ENCODE measurements at regions not wholly inside any gene's neighbourhood (a gene's known extent, or its start where the extent isn't known, plus 50 kb on each side); places are given as distances from the start of the nearest gene placed in this dataset.

GRCh38 chr3:34000301-34000700, 201.9 kb downstream of the PDCD6IP start:
- H3K4me3 Mint-ChIP-seq (ENCODE audit: unreplicated experiment): no peak overlapping the region
- H3K4me1 ChIP-seq: peaks cover 24% of the 10 kb centered on the region
- no peak for DNase-seq
- no peak overlapping the region for H3K4me3 ChIP-seq (ENCODE audit: low read depth, low read length)
- peaks cover 6% of the 10 kb centered on the region for H3K9me3 ChIP-seq
- ChIA-PET CTCF (interaction anchor here (1.2 to 1.3 kb wide), 2 partner anchors 15 to 20 kb away, joined by 4 to 5 read pairs; no protein-coding TSS in a partner anchor), POLR2A (interaction anchor here (1.7 kb wide), 1 partner anchor 11 kb away, joined by 5 read pairs; no protein-coding TSS in a partner anchor)
- no peaks in the 10 kb centered on the region for H3K36me3 ChIP-seq (ENCODE audit: control insufficient read depth, insufficient read depth, low read length)
- H3K36me3 Mint-ChIP-seq (ENCODE audit: insufficient read depth, unreplicated experiment): no peaks in the 10 kb centered on the region
- BruUV-seq (replicated peaks): no TSS peak
- no peaks in the 10 kb centered on the region for H3K27me3 Mint-ChIP-seq (ENCODE audit: insufficient read depth, unreplicated experiment)
- H3K27me3 ChIP-seq (replicated peaks; ENCODE audit: control insufficient read depth, insufficient read depth, low read length): no peaks in the 10 kb centered on the region
- H3K27ac Mint-ChIP-seq (ENCODE audit: unreplicated experiment): peak overlapping the region; percentile 71
- TF ChIP-seq CTCF (IDR thresholded peaks at IDR 0.05; ENCODE audit: insufficient read depth in 1 of 2, low read depth in 1 of 2, low read length in 1 of 2, severe bottlenecking in 1 of 2, unreplicated experiment in 1 of 2): no peak
- intact Hi-C loops (cut with micrococcal nuclease; ENCODE audit: unreplicated experiment): no loop called here
- peaks cover 9% of the 10 kb centered on the region for H3K9me3 Mint-ChIP-seq (ENCODE audit: unreplicated experiment)
- H3K4me1 Mint-ChIP-seq (ENCODE audit: low read depth, unreplicated experiment): peaks cover 23% of the 10 kb centered on the region

- Histone ChIP-seq H3K27me3 (replicated peaks; ENCODE audit: control insufficient read depth, insufficient read depth, low read length) (no peaks in the 10 kb centered on the region), H3K36me3 (ENCODE audit: control insufficient read depth, insufficient read depth, low read length) (no peaks in the 10 kb centered on the region), H3K4me1 (peaks cover 24% of the 10 kb centered on the region), H3K9me3 (no peaks in the 10 kb centered on the region; the same call in 1 of the 2 replicates), H3K4me3 (ENCODE audit: low read depth, low read length) (no peak overlapping the region)
- POLR2A ChIA-PET: interaction anchor here (1.7 kb wide), 1 partner anchor 11 kb away, joined by 5 read pairs; no protein-coding TSS in a partner anchor
- intact Hi-C loops (cut with micrococcal nuclease; ENCODE audit: unreplicated experiment): loop anchor here (1.0 kb wide), 1 partner anchor 11 kb away; no protein-coding TSS in a partner anchor
- Mint-ChIP-seq H3K27ac (ENCODE audit: unreplicated experiment) (peak overlapping the region; percentile 20), H3K4me3 (ENCODE audit: unreplicated experiment) (no peak overlapping the region), H3K36me3 (ENCODE audit: insufficient read depth, unreplicated experiment) (no peaks in the 10 kb centered on the region), H3K9me3 (ENCODE audit: unreplicated experiment) (peaks cover 9% of the 10 kb centered on the region), H3K4me1 (ENCODE audit: low read depth, unreplicated experiment) (peaks cover 23% of the 10 kb centered on the region), H3K27me3 (ENCODE audit: insufficient read depth, unreplicated experiment) (no peaks in the 10 kb centered on the region)
- no peak for TF ChIP-seq CTCF (IDR thresholded peaks at IDR 0.05; ENCODE audit: insufficient read depth in 1 of 2, low read depth in 1 of 2, low read length in 1 of 2, severe bottlenecking in 1 of 2, unreplicated experiment in 1 of 2)
- no TSS peak for BruUV-seq (replicated peaks)
- peak; percentile 55 to 69 for DNase-seq
- CTCF ChIA-PET: interaction anchor here (0.8 to 1.3 kb wide), 3 partner anchors 11 to 21 kb away, joined by 4 to 8 read pairs (median 5); no protein-coding TSS in a partner anchor
Measured at GRCh38 chr3:34001022-34001421, 202.6 kb downstream of the PDCD6IP start.

GRCh38 chr3:34001990-34002389, 203.6 kb downstream of the PDCD6IP start:
- intact Hi-C loops (cut with micrococcal nuclease; ENCODE audit: unreplicated experiment): loop anchor here (1.0 kb wide), 1 partner anchor 10 kb away; no protein-coding TSS in a partner anchor
- no peak overlapping the region for H3K4me3 ChIP-seq (ENCODE audit: low read depth, low read length)
- no peaks in the 10 kb centered on the region; the same call in 1 of the 2 replicates for H3K9me3 ChIP-seq
- Mint-ChIP-seq H3K27ac (ENCODE audit: unreplicated experiment) (no peak overlapping the region), H3K36me3 (ENCODE audit: insufficient read depth, unreplicated experiment) (no peaks in the 10 kb centered on the region), H3K27me3 (ENCODE audit: insufficient read depth, unreplicated experiment) (no peaks in the 10 kb centered on the region), H3K4me3 (ENCODE audit: unreplicated experiment) (no peak overlapping the region), H3K4me1 (ENCODE audit: low read depth, unreplicated experiment) (peaks cover 23% of the 10 kb centered on the region), H3K9me3 (ENCODE audit: unreplicated experiment) (no peaks in the 10 kb centered on the region)
- no peak for TF ChIP-seq CTCF (IDR thresholded peaks at IDR 0.05; ENCODE audit: insufficient read depth in 1 of 2, low read depth in 1 of 2, low read length in 1 of 2, severe bottlenecking in 1 of 2, unreplicated experiment in 1 of 2)
- BruUV-seq (replicated peaks): no TSS peak
- CTCF ChIA-PET: no interaction called here
- H3K27me3 ChIP-seq (replicated peaks; ENCODE audit: control insufficient read depth, insufficient read depth, low read length): no peaks in the 10 kb centered on the region
- H3K36me3 ChIP-seq (ENCODE audit: control insufficient read depth, insufficient read depth, low read length): no peaks in the 10 kb centered on the region
- POLR2A ChIA-PET: interaction anchor here (1.7 kb wide), 1 partner anchor 10 kb away, joined by 5 read pairs; no protein-coding TSS in a partner anchor
- peaks cover 24% of the 10 kb centered on the region for H3K4me1 ChIP-seq
- DNase-seq: no peak

All from Caco-2 (cell line).